ENCODE measurements at regions not wholly inside any gene's neighbourhood (a gene's known extent, or its start where the extent isn't known, plus 50 kb on each side); places are given as distances from the start of the nearest gene placed in this dataset.

GRCh38 chr1:5577255-5578040 is 414.8 kb downstream of the NPHP4 start:
- no peak for TF ChIP-seq CTCF (IDR thresholded peaks at IDR 0.05)
- DNase-seq (ENCODE audit: low spot score in 2 of 2): no peak
- H3K27me3 ChIP-seq: no peaks in the 10 kb centered on the region

GRCh38 chr1:5576673-5577065 is 415.6 kb downstream of the NPHP4 start:
- Histone ChIP-seq H3K27me3 (no peaks in the 10 kb centered on the region), H3K27ac (no peak overlapping the region), H3K4me3 (no peak overlapping the region), H3K4me1 (no peaks in the 10 kb centered on the region), H3K9me3 (no peaks in the 10 kb centered on the region), H3K36me3 (no peaks in the 10 kb centered on the region)
- peak in 1 of 2 donors; percentile 35 for DNase-seq (ENCODE audit: low spot score in 2 of 2)
- intact Hi-C loops (cut with DNase I): no loop called here
- no peak for TF ChIP-seq CTCF (IDR thresholded peaks at IDR 0.05)

More at GRCh38 chr1:5577255-5578040, 414.8 kb downstream of the NPHP4 start:
- H3K4me1 ChIP-seq: no peaks in the 10 kb centered on the region
- H3K36me3 ChIP-seq: no peaks in the 10 kb centered on the region
- H3K4me3 ChIP-seq: no peak overlapping the region
- intact Hi-C loops (cut with DNase I): no loop called here
- no peaks in the 10 kb centered on the region for H3K9me3 ChIP-seq
- H3K27ac ChIP-seq: no peak overlapping the region

GRCh38 chr1:5576011-5576672 is 416.1 kb downstream of the NPHP4 start:
- Histone ChIP-seq H3K9me3 (no peaks in the 10 kb centered on the region), H3K4me3 (no peak overlapping the region), H3K27ac (no peak overlapping the region), H3K27me3 (no peaks in the 10 kb centered on the region), H3K4me1 (no peaks in the 10 kb centered on the region), H3K36me3 (no peaks in the 10 kb centered on the region)
- DNase-seq (ENCODE audit: low spot score in 2 of 2): peak in 1 of 2 donors; percentile 11
- no peak for TF ChIP-seq CTCF (IDR thresholded peaks at IDR 0.05)
- intact Hi-C loops (cut with DNase I): no loop called here

- Histone ChIP-seq H3K36me3 (no peaks in the 10 kb centered on the region), H3K9me3 (no peaks in the 10 kb centered on the region), H3K4me1 (no peaks in the 10 kb centered on the region), H3K4me3 (no peak overlapping the region), H3K27me3 (no peaks in the 10 kb centered on the region), H3K27ac (no peak overlapping the region)
- no peak for DNase-seq (ENCODE audit: low spot score in 2 of 2)
- intact Hi-C loops (cut with DNase I): no loop called here
- no peak for TF ChIP-seq CTCF (IDR thresholded peaks at IDR 0.05)
These were observed 416.8 kb downstream of the NPHP4 start for GRCh38 chr1:5575396-5575940.

GRCh38 chr1:5574641-5575040 is 417.6 kb downstream of the NPHP4 start:
- intact Hi-C loops (cut with DNase I): no loop called here
- H3K9me3 ChIP-seq: no peaks in the 10 kb centered on the region
- H3K4me3 ChIP-seq: no peak overlapping the region
- no peaks in the 10 kb centered on the region for H3K36me3 ChIP-seq
- TF ChIP-seq CTCF (IDR thresholded peaks at IDR 0.05): no peak
- DNase-seq (ENCODE audit: low spot score in 2 of 2): no peak
- no peaks in the 10 kb centered on the region for H3K4me1 ChIP-seq
- no peaks in the 10 kb centered on the region for H3K27me3 ChIP-seq
- no peak overlapping the region for H3K27ac ChIP-seq
